AG04450 (cell line): ENCODE measurements at regions not wholly inside any gene's neighbourhood (a gene's known extent, or its start where the extent isn't known, plus 50 kb on each side); places are given as distances from the start of the nearest gene placed in this dataset.

Experiments
- CTCF ChIA-PET: fragments of 300-600, 350-600 bp; formaldehyde crosslinking; extraction: SDS; loops from one replicate; lab custom pipeline; 2022; ENCODE audit warnings: antibody characterized with exemption, inconsistent platforms; lab: Charles Lee
- POLR2A ChIA-PET: fragments of 350-600 bp; formaldehyde crosslinking; extraction: SDS; loops from one replicate; lab custom pipeline; 2021; ENCODE audit warnings: antibody characterized with exemption, inconsistent platforms; lab: Yijun Ruan, JAX
- DNase-seq: peaks from one replicate; pipeline ENCODE4 v3.0.0-alpha.2; 2011; ENCODE audit warnings: low read depth, low spot score
- H3K27ac ChIP-seq: one replicate; pipeline ENCODE4 v1.5.1; 2012; ENCODE audit warnings: low read depth, low read length, control low read depth
- H3K27me3 ChIP-seq: one replicate; pipeline ENCODE4 v1.6.0; 2012; ENCODE audit warnings: low read length; ENCODE audit not compliant: control insufficient read depth, insufficient read depth
- H3K4me3 ChIP-seq: 2 replicates; pipeline ENCODE4 v1.5.1; 2011; ENCODE audit warnings: mild to moderate bottlenecking, low read depth, low read length, control low read depth
- H3K9me3 ChIP-seq: 2 replicates; pipeline ENCODE4 v1.5.1; 2012; ENCODE audit warnings: low read length; ENCODE audit not compliant: control insufficient read depth, insufficient read depth
- TF ChIP-seq, protein P1 (sequence below): IDR thresholded peaks from 2 replicates; pipeline ENCODE4 v1.5.1; 2011; ENCODE audit warnings: low read depth, low read length, control low read depth, inconsistent platforms

DNA sequence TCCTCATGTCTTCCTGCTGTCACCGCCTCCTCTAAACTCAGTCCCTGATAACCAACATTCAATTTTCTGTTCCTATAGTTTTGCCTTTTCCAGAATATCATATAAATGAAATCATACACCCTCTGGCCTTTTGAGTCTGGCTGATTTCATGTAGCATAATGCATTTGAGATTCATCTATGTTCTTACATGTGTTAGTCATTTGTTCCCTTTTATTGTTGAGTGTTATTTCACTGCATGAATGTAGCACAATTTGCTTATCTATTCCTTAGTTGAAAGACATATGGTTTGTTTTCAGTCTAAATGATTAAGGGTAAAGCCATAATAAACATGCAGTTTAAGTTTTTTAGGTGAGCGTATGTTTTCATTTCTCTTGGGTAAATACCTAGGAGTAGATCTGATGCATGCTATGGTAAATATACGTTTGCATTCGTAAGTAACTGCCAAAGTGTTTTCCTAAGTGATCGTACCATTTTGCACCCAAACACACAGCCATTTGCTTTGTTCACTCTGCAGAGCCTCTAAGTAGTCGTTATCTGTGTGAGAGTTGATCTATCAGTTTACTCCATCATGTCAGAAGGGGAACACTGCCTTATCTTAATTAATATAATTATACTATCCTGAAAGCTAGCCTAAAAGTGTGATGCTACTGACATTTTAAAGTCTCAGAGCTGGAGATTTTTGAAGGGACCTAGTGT is 460.8 kb downstream of the DMAC1 start:
- TF ChIP-seq, protein P1, sequence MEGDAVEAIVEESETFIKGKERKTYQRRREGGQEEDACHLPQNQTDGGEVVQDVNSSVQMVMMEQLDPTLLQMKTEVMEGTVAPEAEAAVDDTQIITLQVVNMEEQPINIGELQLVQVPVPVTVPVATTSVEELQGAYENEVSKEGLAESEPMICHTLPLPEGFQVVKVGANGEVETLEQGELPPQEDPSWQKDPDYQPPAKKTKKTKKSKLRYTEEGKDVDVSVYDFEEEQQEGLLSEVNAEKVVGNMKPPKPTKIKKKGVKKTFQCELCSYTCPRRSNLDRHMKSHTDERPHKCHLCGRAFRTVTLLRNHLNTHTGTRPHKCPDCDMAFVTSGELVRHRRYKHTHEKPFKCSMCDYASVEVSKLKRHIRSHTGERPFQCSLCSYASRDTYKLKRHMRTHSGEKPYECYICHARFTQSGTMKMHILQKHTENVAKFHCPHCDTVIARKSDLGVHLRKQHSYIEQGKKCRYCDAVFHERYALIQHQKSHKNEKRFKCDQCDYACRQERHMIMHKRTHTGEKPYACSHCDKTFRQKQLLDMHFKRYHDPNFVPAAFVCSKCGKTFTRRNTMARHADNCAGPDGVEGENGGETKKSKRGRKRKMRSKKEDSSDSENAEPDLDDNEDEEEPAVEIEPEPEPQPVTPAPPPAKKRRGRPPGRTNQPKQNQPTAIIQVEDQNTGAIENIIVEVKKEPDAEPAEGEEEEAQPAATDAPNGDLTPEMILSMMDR = no peak
- H3K27me3 ChIP-seq = no peaks in the 10 kb centered on the region
- H3K9me3 ChIP-seq = no peaks in the 10 kb centered on the region
- H3K4me3 ChIP-seq = no peak overlapping the region
- ChIA-PET POLR2A (no interaction called here), CTCF (interaction anchor here (0.9 kb wide), 1 partner anchor 286 kb away, joined by 3 read pairs; no protein-coding TSS in a partner anchor)
- DNase-seq = no peak
- H3K27ac ChIP-seq = no peak overlapping the region

DNA sequence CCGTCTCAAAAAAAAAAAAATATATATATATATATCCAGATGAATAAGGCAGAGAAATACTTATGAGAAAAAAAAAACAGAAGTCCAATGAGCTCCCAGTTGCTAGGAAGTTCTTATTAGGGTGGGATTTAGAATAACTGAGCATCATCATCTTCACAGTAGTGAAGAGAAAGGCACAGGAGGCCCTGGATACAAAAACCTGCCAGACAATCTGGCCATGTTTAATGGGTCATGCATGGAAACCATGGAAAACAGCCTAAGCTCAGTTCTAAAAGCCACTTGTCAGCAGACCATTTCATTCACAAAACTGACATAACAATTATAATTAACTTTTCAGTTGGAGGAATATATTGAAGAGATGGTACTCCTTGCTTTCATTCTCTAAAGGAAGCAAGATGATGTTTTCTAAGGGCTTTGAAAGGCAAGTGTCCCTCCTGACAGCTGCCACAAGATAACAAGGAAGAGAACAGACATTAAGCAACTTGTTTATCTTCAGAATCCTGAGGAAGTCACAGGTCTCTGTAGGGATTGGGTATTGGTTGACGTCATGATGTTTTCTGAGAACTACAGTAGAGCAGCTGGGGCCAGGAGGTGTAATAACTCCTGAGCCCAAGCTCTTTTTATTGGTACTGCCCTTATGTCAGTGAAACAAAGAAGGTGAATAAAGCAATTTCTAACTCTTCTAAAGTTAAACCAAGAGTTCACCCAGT is 463.1 kb downstream of the DMAC1 start:
- Histone ChIP-seq H3K9me3 (no peaks in the 10 kb centered on the region), H3K27me3 (no peaks in the 10 kb centered on the region), H3K4me3 (no peak overlapping the region), H3K27ac (no peak overlapping the region)
- POLR2A ChIA-PET = interaction anchor here (0.7 kb wide), 1 partner anchor 65 kb away, joined by 3 read pairs; no protein-coding TSS in a partner anchor
- no peak for DNase-seq
- TF ChIP-seq, protein P1 = no peak
- CTCF ChIA-PET = interaction anchor here (0.7 to 1.7 kb wide), 2 partner anchors 22 to 65 kb away, joined by 3 to 4 read pairs; no protein-coding TSS in a partner anchor

DNA sequence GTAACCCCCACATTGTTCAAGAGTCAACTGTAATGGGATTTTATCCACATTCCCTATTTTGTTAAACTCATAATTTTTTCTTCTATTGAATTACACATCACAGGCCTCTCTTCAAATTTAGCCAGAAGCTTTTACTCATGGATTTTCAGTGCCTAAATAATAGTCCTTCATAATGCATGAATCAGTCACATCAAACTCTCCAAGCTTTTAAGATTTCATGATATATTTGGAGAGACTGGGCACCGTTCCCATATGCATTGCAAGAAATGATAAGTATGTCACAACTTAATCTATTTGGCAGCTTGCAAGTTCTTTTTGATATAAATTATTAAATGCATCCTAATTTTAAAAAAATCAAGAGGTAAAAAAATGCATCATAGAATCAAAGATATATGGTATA is 465.9 kb downstream of the DMAC1 start:
- H3K9me3 ChIP-seq = no peaks in the 10 kb centered on the region
- TF ChIP-seq, protein P1 = no peak
- DNase-seq = no peak
- no peak overlapping the region for H3K4me3 ChIP-seq
- H3K27me3 ChIP-seq = no peaks in the 10 kb centered on the region
- H3K27ac ChIP-seq = no peak overlapping the region
- CTCF ChIA-PET = no interaction called here
- POLR2A ChIA-PET = no interaction called here

DNA sequence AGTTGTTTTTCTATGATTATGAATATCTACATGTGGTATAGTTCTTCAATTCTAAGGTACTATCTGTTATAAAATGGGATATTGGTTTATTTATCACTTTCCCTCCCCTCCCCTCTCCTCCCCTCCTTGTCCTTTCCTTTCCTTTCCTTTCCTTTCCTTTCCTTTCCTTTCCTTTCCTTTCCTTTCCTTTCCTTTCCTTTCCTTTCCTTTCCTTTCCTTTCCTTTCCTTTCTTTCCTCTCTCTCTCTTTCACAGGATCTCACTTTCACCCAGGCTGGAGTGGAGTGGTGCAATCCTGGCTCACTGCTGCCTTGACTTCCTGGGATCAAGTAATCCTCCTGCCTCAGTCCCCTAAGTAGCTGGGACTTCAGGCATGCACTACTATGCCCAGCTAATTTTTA is 466.8 kb downstream of the DMAC1 start:
- ChIA-PET POLR2A (no interaction called here), CTCF (interaction anchor here (1.2 kb wide), 1 partner anchor 10 kb away, joined by 3 read pairs; no protein-coding TSS in a partner anchor)
- TF ChIP-seq, protein P1 = no peak
- H3K4me3 ChIP-seq = no peak overlapping the region
- no peaks in the 10 kb centered on the region for H3K27me3 ChIP-seq
- no peak for DNase-seq
- H3K9me3 ChIP-seq = no peaks in the 10 kb centered on the region
- no peak overlapping the region for H3K27ac ChIP-seq

DNA sequence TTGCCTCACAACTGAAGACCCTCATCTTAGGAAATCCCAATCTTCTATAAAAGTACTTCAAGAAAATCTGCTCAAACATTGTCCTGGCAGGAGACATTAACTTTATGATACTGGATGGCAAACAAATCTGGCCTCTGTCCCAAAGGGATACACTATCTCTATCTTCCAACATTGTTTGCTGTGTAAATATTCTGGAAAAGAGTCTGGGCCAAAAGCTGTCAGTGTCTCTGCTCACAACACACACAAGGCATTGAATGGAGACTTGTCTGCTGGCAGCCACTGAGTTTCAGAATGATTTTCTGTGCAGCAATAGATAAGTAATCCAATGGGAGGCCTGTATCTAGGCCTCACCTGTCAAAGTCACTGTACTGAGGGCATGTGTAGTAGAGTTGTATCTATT is 471.1 kb downstream of the DMAC1 start:
- TF ChIP-seq, protein P1 = no peak
- no peak overlapping the region for H3K27ac ChIP-seq
- H3K9me3 ChIP-seq = no peaks in the 10 kb centered on the region
- no peaks in the 10 kb centered on the region for H3K27me3 ChIP-seq
- POLR2A ChIA-PET = no interaction called here
- no peak overlapping the region for H3K4me3 ChIP-seq
- no peak for DNase-seq
- CTCF ChIA-PET = no interaction called here
